WTC11 (cell line): ENCODE measurements at regions not wholly inside any gene's neighbourhood (a gene's known extent, or its start where the extent isn't known, plus 50 kb on each side); places are given as distances from the start of the nearest gene placed in this dataset.

Experiments
- ATAC-seq: fragments of 200-7000 bp; cut with Tn5 transposase; 2 replicates; pipeline ENCODE4 v1.10.0; 2021; ENCODE audit warnings: mild to moderate bottlenecking, moderate library complexity
- CTCF ChIA-PET: fragments of 300-600 bp; sonication (Branson Sonifier 250); formaldehyde crosslinking; loops from one replicate; lab custom pipeline; 2021; ENCODE audit warnings: antibody characterized with exemption; lab: Charles Lee
- POLR2A ChIA-PET: fragments of 350-600 bp; sonication (Branson Sonifier 250); formaldehyde crosslinking; loops from one replicate; lab custom pipeline; 2021; ENCODE audit warnings: antibody characterized with exemption; lab: Charles Lee
- DNase-seq: peaks from one replicate; pipeline ENCODE4 v3.0.0; 2021; ENCODE audit warnings: low spot score
- H3K27ac Mint-ChIP-seq: 2 replicates; pipeline ENCODE4 v1.8.0; 2021; ENCODE audit warnings: mixed read lengths
- H3K27me3 Mint-ChIP-seq: 2 replicates; pipeline ENCODE4 v1.8.0; 2021; ENCODE audit warnings: low read depth, mild to moderate bottlenecking, moderate library complexity, mixed read lengths
- H3K36me3 Mint-ChIP-seq: 2 replicates; pipeline ENCODE4 v1.8.0; 2021; ENCODE audit warnings: mixed read lengths
- H3K4me1 Mint-ChIP-seq: 2 replicates; pipeline ENCODE4 v1.8.0; 2022; ENCODE audit warnings: mixed read lengths
- H3K4me3 Mint-ChIP-seq: 2 replicates; pipeline ENCODE4 v1.8.0; 2021; ENCODE audit warnings: mild to moderate bottlenecking, moderate library complexity, mixed read lengths
- H3K9me3 Mint-ChIP-seq: 2 replicates; pipeline ENCODE4 v1.8.0; 2021; ENCODE audit warnings: mixed read lengths
- ETV6 ChIP-seq: sonication (generic); formaldehyde crosslinking; IDR thresholded peaks from 2 replicates; pipeline ENCODE4 v1.8.1; 2022; ENCODE audit warnings: mild to moderate bottlenecking, missing genetic modification reagents
- HMGA2 ChIP-seq: fragments of 250-450 bp; sonication (Bioruptor Pico); IDR thresholded peaks from 2 replicates; pipeline ENCODE4 v1.4.0; 2021; ENCODE audit warnings: mild to moderate bottlenecking, moderate library complexity
- JAZF1 ChIP-seq: fragments of 250-450 bp; sonication (Bioruptor Pico); IDR thresholded peaks from 2 replicates; pipeline ENCODE4 v1.9.0; 2021; ENCODE audit warnings: moderate library complexity, mild to moderate bottlenecking, inconsistent platforms
- NFATC4 ChIP-seq: fragments of 250-450 bp; sonication (Bioruptor Pico); IDR thresholded peaks from 2 replicates; pipeline ENCODE4 v1.9.0; 2021; ENCODE audit warnings: mild to moderate bottlenecking
- NR1H2 ChIP-seq: sonication (generic); formaldehyde crosslinking; IDR thresholded peaks from 2 replicates; pipeline ENCODE4 v1.9.0; 2021; ENCODE audit warnings: mild to moderate bottlenecking, moderate library complexity, missing genetic modification reagents
- SMAD4 ChIP-seq: sonication (generic); formaldehyde crosslinking; IDR thresholded peaks from 2 replicates; pipeline ENCODE4 v1.8.0; 2022; ENCODE audit warnings: mild to moderate bottlenecking, missing genetic modification reagents
- SOX15 ChIP-seq: fragments of 250-450 bp; sonication (Bioruptor Pico); IDR thresholded peaks from 2 replicates; pipeline ENCODE4 v1.9.0; 2021; ENCODE audit warnings: mild to moderate bottlenecking
- SP1 ChIP-seq: sonication (generic); formaldehyde crosslinking; conservative IDR thresholded peaks from 2 replicates; pipeline ENCODE4 v1.8.1; 2022; ENCODE audit warnings: missing genetic modification reagents
- TCF7 ChIP-seq: sonication (generic); formaldehyde crosslinking; IDR thresholded peaks from 2 replicates; pipeline ENCODE4 v1.8.0; 2022; ENCODE audit warnings: mild to moderate bottlenecking, low read depth, missing genetic modification reagents, moderate library complexity
- TEAD1 ChIP-seq: sonication (generic); formaldehyde crosslinking; IDR thresholded peaks from 2 replicates; pipeline ENCODE4 v1.8.0; 2022; ENCODE audit warnings: mild to moderate bottlenecking, missing genetic modification reagents
- ZNF121 ChIP-seq: sonication (generic); formaldehyde crosslinking; IDR thresholded peaks from 2 replicates; pipeline ENCODE4 v1.8.0; 2023; ENCODE audit warnings: missing genetic modification reagents
- TF ChIP-seq, protein P1 (sequence below): fragments of 250-450 bp; sonication (Bioruptor Pico); IDR thresholded peaks from 2 replicates; pipeline ENCODE4 v1.9.0; 2021; ENCODE audit warnings: moderate library complexity, mild to moderate bottlenecking, inconsistent platforms, borderline replicate concordance
- TF ChIP-seq, protein P2 (sequence below): sonication (generic); formaldehyde crosslinking; IDR thresholded peaks from 2 replicates; pipeline ENCODE4 v1.8.0; 2022; ENCODE audit warnings: mild to moderate bottlenecking, missing genetic modification reagents
- TF ChIP-seq, protein P3 (sequence below): fragments of 250-450 bp; sonication (Bioruptor Pico); conservative IDR thresholded peaks from 2 replicates; pipeline ENCODE4 v1.9.0; 2021; ENCODE audit warnings: mild to moderate bottlenecking
- TF ChIP-seq, protein P4 (sequence below): sonication (generic); formaldehyde crosslinking; IDR thresholded peaks from 2 replicates; pipeline ENCODE4 v1.8.1; 2023; ENCODE audit warnings: mild to moderate bottlenecking, moderate library complexity, missing genetic modification reagents
- TF ChIP-seq, protein P5 (sequence below): sonication (generic); formaldehyde crosslinking; IDR thresholded peaks from 2 replicates; pipeline ENCODE4 v1.8.1; 2023; ENCODE audit warnings: mild to moderate bottlenecking, missing genetic modification reagents, moderate library complexity
- TF ChIP-seq, protein P6 (sequence below): sonication (generic); formaldehyde crosslinking; IDR thresholded peaks from 2 replicates; pipeline ENCODE4 v1.8.0; 2022; ENCODE audit warnings: mild to moderate bottlenecking, missing genetic modification reagents
- TF ChIP-seq, protein P7 (sequence below): fragments of 250-450 bp; sonication (Bioruptor Pico); IDR thresholded peaks from 2 replicates; pipeline ENCODE4 v1.9.0; 2021; ENCODE audit warnings: mild to moderate bottlenecking, borderline replicate concordance

DNA sequence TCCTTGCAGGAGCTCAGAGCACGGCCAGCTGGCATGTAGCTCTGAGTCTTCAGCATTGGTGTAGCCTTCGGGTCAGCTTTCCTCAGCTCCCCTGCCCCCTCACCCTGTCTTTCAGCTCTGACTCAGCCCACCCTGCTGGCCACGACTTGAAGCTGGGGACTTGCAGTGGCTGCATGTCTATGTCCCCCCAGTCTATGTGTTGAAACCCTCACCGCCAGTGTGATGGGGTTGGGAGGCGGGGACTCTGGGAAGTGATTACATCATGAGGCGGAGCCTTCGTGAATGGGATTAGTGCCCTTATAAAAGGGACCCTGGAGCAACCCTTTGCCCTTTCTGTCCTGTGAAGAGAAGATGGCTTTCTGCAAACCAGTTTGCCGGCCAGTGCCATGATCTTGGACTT lies 111.1 kb downstream of the CTTN start:
- peak; percentile 43 for ATAC-seq
- peaks cover 11% of the 10 kb centered on the region for H3K36me3 Mint-ChIP-seq
- CTCF ChIA-PET: interaction anchor here (0.6 to 3.7 kb wide), 6 partner anchors 9 to 163 kb away, joined by 3 to 30 read pairs (median 4); no protein-coding TSS in a partner anchor

DNA sequence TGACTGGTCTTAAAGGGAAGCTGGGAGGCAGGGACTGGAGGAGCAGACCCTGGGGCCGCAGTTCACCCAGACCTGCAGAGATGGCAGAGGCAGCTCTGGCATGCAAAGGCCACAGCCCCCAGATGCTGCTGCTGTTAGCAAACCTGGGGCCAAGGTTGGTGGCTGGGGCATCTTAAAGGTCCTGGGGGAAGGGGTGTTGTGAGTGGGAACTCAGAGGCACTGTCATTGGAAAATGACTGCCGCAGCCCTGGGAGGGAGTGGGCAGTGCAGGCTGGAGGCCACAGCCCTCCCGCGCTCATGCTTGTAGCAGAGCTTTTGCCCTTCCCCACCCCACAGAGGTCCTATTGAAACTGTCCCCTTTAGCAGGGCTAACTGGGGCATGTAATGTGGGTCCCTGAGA lies 111.8 kb downstream of the CTTN start:
- CTCF ChIA-PET: interaction anchor here (0.6 to 3.7 kb wide), 8 partner anchors 8 to 166 kb away, joined by 3 to 30 read pairs (median 6); no protein-coding TSS in a partner anchor
- POLR2A ChIA-PET: interaction anchor here (0.6 kb wide), 1 partner anchor 52 kb away, joined by 3 read pairs; no protein-coding TSS in a partner anchor
- H3K27ac Mint-ChIP-seq: no peak overlapping the region
- DNase-seq: no peak
- peaks cover 25% of the 10 kb centered on the region for H3K9me3 Mint-ChIP-seq
- H3K36me3 Mint-ChIP-seq: peaks cover 11% of the 10 kb centered on the region
- H3K4me3 Mint-ChIP-seq: no peak overlapping the region
- peaks cover 17% of the 10 kb centered on the region for H3K4me1 Mint-ChIP-seq
- no peak for TF ChIP-seq NFATC4
- TF ChIP-seq, protein P1, sequence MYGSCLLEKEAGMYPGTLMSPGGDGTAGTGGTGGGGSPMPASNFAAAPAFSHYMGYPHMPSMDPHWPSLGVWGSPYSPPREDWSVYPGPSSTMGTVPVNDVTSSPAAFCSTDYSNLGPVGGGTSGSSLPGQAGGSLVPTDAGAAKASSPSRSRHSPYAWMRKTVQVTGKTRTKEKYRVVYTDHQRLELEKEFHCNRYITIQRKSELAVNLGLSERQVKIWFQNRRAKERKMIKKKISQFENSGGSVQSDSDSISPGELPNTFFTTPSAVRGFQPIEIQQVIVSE (CRISPR knock-in tag): no peak
- TF ChIP-seq SP1 (CRISPR knock-in tag): no peak
- TF ChIP-seq, protein P2, sequence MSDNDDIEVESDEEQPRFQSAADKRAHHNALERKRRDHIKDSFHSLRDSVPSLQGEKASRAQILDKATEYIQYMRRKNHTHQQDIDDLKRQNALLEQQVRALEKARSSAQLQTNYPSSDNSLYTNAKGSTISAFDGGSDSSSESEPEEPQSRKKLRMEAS (CRISPR knock-in tag): no peak
- TF ChIP-seq TCF7: no peak
- TF ChIP-seq, protein P3, sequence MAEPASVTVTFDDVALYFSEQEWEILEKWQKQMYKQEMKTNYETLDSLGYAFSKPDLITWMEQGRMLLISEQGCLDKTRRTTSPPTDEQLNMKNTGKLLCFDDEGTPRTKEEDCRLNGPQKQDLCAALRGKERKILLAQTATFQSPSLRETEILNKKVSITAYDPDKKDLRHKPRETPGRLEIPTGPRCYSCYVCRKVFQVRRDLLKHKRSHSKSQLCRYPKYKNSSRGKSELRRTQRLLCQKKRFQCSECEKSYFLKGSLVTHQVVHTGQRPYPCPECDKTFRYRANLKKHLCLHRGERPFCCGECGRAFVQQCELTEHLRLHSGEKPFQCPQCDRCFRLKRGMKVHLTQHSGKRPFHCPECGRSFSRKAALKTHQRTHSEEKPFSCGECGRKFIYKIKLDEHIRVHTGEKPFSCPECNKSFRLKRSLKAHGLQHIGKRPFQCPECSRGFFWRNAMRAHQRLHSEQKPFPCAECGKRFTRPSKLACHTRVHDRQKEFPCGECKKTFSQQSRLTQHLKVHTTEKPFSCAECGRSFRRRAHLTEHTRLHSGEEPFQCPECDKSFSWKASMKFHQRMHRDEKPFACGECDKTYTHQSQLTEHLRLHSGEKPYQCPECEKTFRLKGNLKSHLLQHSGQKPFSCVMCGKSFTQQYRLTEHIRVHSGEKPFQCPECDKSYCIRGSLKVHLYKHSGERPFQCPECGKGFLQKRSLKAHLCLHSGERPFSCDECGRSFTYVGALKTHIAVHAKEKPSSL: no peak
- TF ChIP-seq ZNF121 (CRISPR knock-in tag): no peak
- no peak for TF ChIP-seq ETV6 (CRISPR knock-in tag)
- TF ChIP-seq, protein P4, sequence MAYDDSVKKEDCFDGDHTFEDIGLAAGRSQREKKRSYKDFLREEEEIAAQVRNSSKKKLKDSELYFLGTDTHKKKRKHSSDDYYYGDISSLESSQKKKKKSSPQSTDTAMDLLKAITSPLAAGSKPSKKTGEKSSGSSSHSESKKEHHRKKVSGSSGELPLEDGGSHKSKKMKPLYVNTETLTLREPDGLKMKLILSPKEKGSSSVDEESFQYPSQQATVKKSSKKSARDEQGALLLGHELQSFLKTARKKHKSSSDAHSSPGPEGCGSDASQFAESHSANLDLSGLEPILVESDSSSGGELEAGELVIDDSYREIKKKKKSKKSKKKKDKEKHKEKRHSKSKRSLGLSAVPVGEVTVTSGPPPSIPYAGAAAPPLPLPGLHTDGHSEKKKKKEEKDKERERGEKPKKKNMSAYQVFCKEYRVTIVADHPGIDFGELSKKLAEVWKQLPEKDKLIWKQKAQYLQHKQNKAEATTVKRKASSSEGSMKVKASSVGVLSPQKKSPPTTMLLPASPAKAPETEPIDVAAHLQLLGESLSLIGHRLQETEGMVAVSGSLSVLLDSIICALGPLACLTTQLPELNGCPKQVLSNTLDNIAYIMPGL (CRISPR knock-in tag): no peak
- TF ChIP-seq JAZF1 (CRISPR knock-in tag): no peak
- TF ChIP-seq TEAD1: no peak
- no peaks in the 10 kb centered on the region; the same call in none of the 2 replicates for H3K27me3 Mint-ChIP-seq
- ATAC-seq: no peak; the same call in 1 of the 2 replicates

More for the DNA sequence above, 111.1 kb downstream of the CTTN start:
- Mint-ChIP-seq H3K9me3 (peaks cover 23% of the 10 kb centered on the region), H3K4me1 (peaks cover 17% of the 10 kb centered on the region), H3K27me3 (no peaks in the 10 kb centered on the region; the same call in none of the 2 replicates), H3K27ac (peak overlapping the region; percentile 60), H3K4me3 (no peak overlapping the region)
- TF ChIP-seq SOX15 (CRISPR knock-in tag) (no peak), SP1 (CRISPR knock-in tag) (no peak), HMGA2 (CRISPR knock-in tag) (no peak), SMAD4 (CRISPR knock-in tag) (no peak), NR1H2 (no peak)
- TF ChIP-seq, protein P5, sequence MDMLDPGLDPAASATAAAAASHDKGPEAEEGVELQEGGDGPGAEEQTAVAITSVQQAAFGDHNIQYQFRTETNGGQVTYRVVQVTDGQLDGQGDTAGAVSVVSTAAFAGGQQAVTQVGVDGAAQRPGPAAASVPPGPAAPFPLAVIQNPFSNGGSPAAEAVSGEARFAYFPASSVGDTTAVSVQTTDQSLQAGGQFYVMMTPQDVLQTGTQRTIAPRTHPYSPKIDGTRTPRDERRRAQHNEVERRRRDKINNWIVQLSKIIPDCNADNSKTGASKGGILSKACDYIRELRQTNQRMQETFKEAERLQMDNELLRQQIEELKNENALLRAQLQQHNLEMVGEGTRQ: no peak
- TF ChIP-seq, protein P6, sequence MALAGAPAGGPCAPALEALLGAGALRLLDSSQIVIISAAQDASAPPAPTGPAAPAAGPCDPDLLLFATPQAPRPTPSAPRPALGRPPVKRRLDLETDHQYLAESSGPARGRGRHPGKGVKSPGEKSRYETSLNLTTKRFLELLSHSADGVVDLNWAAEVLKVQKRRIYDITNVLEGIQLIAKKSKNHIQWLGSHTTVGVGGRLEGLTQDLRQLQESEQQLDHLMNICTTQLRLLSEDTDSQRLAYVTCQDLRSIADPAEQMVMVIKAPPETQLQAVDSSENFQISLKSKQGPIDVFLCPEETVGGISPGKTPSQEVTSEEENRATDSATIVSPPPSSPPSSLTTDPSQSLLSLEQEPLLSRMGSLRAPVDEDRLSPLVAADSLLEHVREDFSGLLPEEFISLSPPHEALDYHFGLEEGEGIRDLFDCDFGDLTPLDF (CRISPR knock-in tag): no peak
- TF ChIP-seq, protein P7, sequence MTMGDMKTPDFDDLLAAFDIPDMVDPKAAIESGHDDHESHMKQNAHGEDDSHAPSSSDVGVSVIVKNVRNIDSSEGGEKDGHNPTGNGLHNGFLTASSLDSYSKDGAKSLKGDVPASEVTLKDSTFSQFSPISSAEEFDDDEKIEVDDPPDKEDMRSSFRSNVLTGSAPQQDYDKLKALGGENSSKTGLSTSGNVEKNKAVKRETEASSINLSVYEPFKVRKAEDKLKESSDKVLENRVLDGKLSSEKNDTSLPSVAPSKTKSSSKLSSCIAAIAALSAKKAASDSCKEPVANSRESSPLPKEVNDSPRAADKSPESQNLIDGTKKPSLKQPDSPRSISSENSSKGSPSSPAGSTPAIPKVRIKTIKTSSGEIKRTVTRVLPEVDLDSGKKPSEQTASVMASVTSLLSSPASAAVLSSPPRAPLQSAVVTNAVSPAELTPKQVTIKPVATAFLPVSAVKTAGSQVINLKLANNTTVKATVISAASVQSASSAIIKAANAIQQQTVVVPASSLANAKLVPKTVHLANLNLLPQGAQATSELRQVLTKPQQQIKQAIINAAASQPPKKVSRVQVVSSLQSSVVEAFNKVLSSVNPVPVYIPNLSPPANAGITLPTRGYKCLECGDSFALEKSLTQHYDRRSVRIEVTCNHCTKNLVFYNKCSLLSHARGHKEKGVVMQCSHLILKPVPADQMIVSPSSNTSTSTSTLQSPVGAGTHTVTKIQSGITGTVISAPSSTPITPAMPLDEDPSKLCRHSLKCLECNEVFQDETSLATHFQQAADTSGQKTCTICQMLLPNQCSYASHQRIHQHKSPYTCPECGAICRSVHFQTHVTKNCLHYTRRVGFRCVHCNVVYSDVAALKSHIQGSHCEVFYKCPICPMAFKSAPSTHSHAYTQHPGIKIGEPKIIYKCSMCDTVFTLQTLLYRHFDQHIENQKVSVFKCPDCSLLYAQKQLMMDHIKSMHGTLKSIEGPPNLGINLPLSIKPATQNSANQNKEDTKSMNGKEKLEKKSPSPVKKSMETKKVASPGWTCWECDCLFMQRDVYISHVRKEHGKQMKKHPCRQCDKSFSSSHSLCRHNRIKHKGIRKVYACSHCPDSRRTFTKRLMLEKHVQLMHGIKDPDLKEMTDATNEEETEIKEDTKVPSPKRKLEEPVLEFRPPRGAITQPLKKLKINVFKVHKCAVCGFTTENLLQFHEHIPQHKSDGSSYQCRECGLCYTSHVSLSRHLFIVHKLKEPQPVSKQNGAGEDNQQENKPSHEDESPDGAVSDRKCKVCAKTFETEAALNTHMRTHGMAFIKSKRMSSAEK (CRISPR knock-in tag): no peak
- no peak for DNase-seq
- POLR2A ChIA-PET: no interaction called here
